Fibroblast of pulmonary artery (primary cell): ENCODE measurements at regions not wholly inside any gene's neighbourhood (a gene's known extent, or its start where the extent isn't known, plus 50 kb on each side); places are given as distances from the start of the nearest gene placed in this dataset.

Experiments
- DNase-seq: peaks from one replicate; pipeline ENCODE4 v3.0.0-alpha.2; 2010; ENCODE audit warnings: low read depth
- H3K4me3 ChIP-seq: replicated peaks from 2 replicates; pipeline ENCODE4 v1.5.1; 2011; ENCODE audit warnings: low read depth, mild to moderate bottlenecking, control low read depth, low read length, moderate library complexity
- TF ChIP-seq, protein P1 (sequence below): IDR thresholded peaks from 2 replicates; pipeline ENCODE4 v1.5.1; 2011; ENCODE audit warnings: mild to moderate bottlenecking, control low read depth, low read length, inconsistent platforms; ENCODE audit errors: missing control alignments

DNA sequence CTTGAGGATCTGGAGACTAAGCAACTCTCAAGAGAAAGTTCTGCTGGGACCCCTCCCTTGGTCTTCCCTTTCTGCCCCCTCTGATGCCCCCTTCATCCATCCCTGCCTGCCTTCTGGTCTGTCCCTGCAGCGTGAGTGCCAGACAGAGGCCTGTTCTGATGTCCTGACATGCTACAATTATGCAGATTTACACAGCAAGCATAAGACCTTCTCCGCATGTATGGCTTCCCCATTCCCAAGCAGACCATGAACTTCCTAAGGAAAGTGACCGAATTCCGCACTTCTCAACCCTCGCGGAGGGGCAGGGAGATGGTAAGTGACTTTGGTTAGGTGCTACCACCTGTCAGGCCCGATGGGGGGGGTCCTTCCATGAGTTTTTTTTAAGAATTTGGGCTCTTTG lies 150.1 kb upstream of the SDK2 start:
- TF ChIP-seq, protein P1, sequence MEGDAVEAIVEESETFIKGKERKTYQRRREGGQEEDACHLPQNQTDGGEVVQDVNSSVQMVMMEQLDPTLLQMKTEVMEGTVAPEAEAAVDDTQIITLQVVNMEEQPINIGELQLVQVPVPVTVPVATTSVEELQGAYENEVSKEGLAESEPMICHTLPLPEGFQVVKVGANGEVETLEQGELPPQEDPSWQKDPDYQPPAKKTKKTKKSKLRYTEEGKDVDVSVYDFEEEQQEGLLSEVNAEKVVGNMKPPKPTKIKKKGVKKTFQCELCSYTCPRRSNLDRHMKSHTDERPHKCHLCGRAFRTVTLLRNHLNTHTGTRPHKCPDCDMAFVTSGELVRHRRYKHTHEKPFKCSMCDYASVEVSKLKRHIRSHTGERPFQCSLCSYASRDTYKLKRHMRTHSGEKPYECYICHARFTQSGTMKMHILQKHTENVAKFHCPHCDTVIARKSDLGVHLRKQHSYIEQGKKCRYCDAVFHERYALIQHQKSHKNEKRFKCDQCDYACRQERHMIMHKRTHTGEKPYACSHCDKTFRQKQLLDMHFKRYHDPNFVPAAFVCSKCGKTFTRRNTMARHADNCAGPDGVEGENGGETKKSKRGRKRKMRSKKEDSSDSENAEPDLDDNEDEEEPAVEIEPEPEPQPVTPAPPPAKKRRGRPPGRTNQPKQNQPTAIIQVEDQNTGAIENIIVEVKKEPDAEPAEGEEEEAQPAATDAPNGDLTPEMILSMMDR = no peak
- no peak for DNase-seq
- H3K4me3 ChIP-seq = no peak overlapping the region

DNA sequence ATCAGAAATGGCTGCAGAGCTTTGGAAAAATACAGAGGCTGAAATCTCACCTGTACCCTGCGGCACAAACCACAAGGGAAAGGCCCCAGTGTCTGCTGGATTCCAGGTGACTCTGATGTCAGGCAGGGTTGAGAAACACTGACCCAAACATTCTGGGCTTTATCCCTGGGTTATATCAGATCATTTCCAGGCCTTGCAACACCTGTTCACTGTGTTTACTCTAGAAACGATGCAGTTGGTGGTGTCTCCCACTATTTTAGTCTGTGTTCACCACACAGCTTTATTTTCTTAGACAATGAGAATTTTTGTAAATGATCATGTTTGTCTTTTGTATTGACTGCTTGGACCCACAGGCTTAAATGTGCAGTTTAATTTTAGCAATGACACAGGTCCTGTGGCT lies 151.5 kb upstream of the SDK2 start:
- TF ChIP-seq, protein P1 = no peak
- no peak for DNase-seq
- no peak overlapping the region for H3K4me3 ChIP-seq

DNA sequence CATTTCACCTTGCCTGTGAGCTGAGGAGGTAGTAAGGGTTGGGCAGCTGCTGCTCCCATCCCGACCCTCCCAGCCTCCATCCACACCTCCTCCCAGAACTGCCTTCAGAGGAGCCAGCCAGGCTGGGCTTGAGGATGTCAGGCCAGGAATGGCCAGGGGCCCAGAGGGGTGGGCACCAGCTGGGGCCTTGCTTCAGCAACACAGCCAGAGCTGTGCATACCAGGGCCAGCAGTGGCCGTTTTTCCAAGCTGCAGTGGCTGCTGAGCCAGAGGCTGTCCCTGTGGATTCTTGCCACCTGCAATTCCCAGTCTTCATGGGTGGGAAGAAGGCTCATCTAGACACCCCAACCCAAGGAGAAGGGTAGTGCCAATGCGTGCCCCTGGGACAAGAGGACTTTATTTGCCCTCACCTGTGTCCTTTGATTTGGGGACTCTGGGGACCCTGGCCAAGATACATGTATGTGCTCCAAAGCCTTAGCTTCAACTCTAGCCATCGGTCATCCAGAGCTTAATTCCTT lies 153.4 kb upstream of the SDK2 start:
- H3K4me3 ChIP-seq = no peak overlapping the region
- DNase-seq = no peak
- TF ChIP-seq, protein P1 = no peak

DNA sequence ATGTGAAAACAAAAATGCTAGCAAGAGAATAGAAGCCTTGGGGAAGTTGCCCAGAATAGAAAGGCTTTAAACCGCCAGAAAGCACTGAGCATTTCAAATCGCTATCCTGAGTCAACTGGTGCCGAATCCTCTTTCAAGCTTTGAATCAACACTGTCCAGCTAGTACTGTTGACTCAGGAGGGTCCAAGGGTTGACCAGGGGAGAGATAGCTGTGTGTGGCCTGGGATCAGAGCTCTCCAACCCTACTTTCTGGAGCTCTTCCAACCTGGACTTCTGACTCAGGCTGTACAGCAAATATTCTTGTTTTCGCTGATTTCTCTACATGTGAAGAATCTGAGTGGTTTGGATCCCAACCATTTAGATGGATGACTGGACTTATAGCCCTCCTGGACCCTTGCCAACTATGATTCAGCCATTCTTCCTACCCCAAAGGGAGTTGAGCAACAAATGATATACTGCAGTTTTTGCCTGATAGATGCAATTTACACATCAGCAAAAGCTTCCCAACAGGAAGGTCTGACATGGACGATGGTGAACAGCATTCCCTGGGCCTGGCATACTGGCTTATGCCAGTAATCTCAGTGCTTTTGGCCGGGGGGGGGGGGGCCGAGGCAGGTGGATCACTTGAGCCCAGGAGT lies 154.0 kb upstream of the SDK2 start:
- DNase-seq = peak; percentile 91
- no peak overlapping the region for H3K4me3 ChIP-seq
- TF ChIP-seq, protein P1 = no peak

DNA sequence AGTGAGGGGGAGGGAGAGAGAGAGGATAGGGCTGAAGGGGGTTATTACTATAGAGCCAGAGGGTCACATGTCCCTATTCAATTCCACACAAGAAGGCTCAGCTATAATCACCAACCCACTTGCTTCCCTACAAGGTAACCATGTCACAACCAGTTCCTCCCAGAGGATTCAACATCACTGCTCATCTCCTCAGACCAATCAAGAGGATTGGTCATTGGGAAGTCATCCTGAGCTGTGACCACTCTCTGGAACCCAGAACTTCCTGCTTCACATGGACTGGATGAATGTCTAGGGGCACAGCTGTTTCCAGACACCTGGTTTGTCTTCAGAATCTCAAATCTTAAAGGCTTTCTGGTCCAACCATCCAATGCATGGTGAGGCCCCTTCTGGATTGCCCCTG lies 154.9 kb upstream of the SDK2 start:
- TF ChIP-seq, protein P1 = no peak
- DNase-seq = no peak
- no peak overlapping the region for H3K4me3 ChIP-seq

DNA sequence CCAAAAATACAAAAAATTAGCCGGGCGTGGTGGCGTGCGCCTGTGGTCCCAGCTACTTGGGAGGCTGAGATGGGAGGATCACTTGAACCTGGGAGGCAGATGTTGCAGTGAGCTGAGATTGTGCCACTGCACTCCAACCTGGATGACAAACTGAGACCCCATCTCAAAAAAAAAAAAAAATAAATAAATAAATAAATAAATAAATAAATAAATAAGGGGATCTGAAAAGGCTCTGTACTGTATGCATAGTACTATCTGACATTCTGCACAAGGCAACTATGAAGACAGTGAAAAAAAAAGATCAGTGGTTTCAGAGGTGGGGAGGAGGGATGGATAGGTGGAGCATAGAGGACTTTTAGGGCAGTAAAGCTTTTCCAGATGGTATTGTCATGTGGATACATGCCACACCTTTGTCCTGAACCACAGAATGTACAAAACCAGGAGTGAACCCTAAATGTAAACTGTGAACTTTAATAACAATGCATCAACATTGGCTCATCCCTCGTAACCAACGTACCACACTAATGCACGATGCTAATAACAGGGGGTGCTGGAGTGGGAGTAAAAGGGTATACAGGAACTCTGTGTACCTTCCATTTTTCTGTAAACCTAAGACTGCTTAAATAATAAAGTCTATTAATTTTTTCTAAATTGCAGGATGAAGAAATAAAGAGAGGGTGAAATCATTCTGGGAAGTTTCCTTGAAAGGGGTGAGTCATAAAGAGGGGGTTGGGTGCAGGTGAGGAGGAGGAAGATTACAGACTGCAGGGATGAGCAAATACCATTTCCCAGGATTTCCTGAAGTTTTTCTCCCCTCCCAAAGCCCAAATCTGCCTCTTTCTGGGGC lies 155.8 kb upstream of the SDK2 start:
- TF ChIP-seq, protein P1 = no peak
- no peak overlapping the region for H3K4me3 ChIP-seq
- no peak for DNase-seq
